Mesenchymal stem cell (in vitro differentiated cells and primary cell): ENCODE measurements at regions not wholly inside any gene's neighbourhood (a gene's known extent, or its start where the extent isn't known, plus 50 kb on each side); places are given as distances from the start of the nearest gene placed in this dataset.

Experiments
- DNase-seq: peaks from one replicate; pipeline ENCODE4 v3.0.0-alpha.2; 2013
- H2AFZ ChIP-seq: one replicate; pipeline ENCODE4 v1.6.1; 2013; ENCODE audit warnings: low read depth, mild to moderate bottlenecking, control low read depth, inconsistent platforms, low read length, moderate library complexity
- H2AK5ac ChIP-seq: 2 replicates; pipeline ENCODE4 v1.6.1; 2013; ENCODE audit warnings: low read length, moderate library complexity, mild to moderate bottlenecking, inconsistent platforms; ENCODE audit not compliant: severe bottlenecking
- H2BK120ac ChIP-seq: one replicate; pipeline ENCODE4 v1.6.1; 2013; ENCODE audit warnings: low read depth, mild to moderate bottlenecking, inconsistent platforms, low read length, moderate library complexity
- H2BK12ac ChIP-seq, 2 experiments: one replicate each; pipeline ENCODE4 v1.6.1; 2013; ENCODE audit warnings: inconsistent platforms in 2 of 2, low read length in 2 of 2, mild to moderate bottlenecking in 2 of 2, moderate library complexity in 2 of 2, control low read depth in 1 of 2
- H2BK15ac ChIP-seq: one replicate; pipeline ENCODE4 v1.6.1; 2013; ENCODE audit warnings: mild to moderate bottlenecking, low read depth, inconsistent platforms; ENCODE audit not compliant: poor library complexity, severe bottlenecking
- H2BK5ac ChIP-seq: 2 replicates; pipeline ENCODE4 v1.6.1; 2013; ENCODE audit warnings: low read depth, mild to moderate bottlenecking, low read length, control low read depth, inconsistent platforms; ENCODE audit not compliant: poor library complexity, severe bottlenecking
- H3K14ac ChIP-seq, 2 experiments: one replicate each; pipeline ENCODE4 v1.6.1; 2013; ENCODE audit warnings: inconsistent platforms in 2 of 2, low read length in 2 of 2, control low read depth in 1 of 2, mild to moderate bottlenecking in 1 of 2, moderate library complexity in 1 of 2
- H3K18ac ChIP-seq, 2 experiments: one replicate each; pipeline ENCODE4 v1.6.1; 2013; ENCODE audit warnings: inconsistent platforms in 2 of 2, low read length in 2 of 2, control low read depth in 1 of 2, low read depth in 1 of 2, mild to moderate bottlenecking in 1 of 2
- H3K23ac ChIP-seq, 2 experiments: one replicate each; pipeline ENCODE4 v1.6.1; 2013; ENCODE audit warnings: inconsistent platforms in 2 of 2, low read length in 2 of 2, mild to moderate bottlenecking in 2 of 2, moderate library complexity in 2 of 2, control low read depth in 1 of 2
- H3K27ac ChIP-seq: 2 replicates; pipeline ENCODE4 v1.5.1; 2013; ENCODE audit warnings: mild to moderate bottlenecking, moderate library complexity, low read length, control low read depth, inconsistent platforms; ENCODE audit not compliant: poor library complexity, severe bottlenecking
- H3K27me3 ChIP-seq, 2 experiments: 2 replicates each; pipeline versions ENCODE4 v1.6.1 to v1.7.0; 2013; ENCODE audit warnings: low read length in 2 of 2, mild to moderate bottlenecking in 2 of 2, moderate library complexity in 2 of 2, control low read depth in 1 of 2, inconsistent platforms in 1 of 2; ENCODE audit not compliant: control insufficient read depth in 1 of 2, insufficient read depth in 1 of 2
- H3K36me3 ChIP-seq, 2 experiments: 2 replicates each; pipeline versions ENCODE4 v1.6.1 to v1.7.0; 2013; ENCODE audit warnings: low read length in 2 of 2, control low read depth in 1 of 2, inconsistent platforms in 1 of 2, low read depth in 1 of 2, mild to moderate bottlenecking in 1 of 2; ENCODE audit not compliant: insufficient read depth in 2 of 2, control insufficient read depth in 1 of 2
- H3K4ac ChIP-seq, 2 experiments: one replicate each; pipeline ENCODE4 v1.6.1; 2013; ENCODE audit warnings: inconsistent platforms in 2 of 2, low read length in 2 of 2, mild to moderate bottlenecking in 2 of 2, moderate library complexity in 2 of 2, control low read depth in 1 of 2, low read depth in 1 of 2
- H3K4me1 ChIP-seq: 2 replicates; pipeline ENCODE4 v1.6.1; 2013; ENCODE audit warnings: low read depth, low read length, control low read depth; ENCODE audit not compliant: control insufficient read depth, insufficient read depth
- H3K4me2 ChIP-seq: 2 replicates; pipeline ENCODE4 v1.6.1; 2013; ENCODE audit warnings: low read length, mild to moderate bottlenecking, inconsistent platforms; ENCODE audit not compliant: poor library complexity, severe bottlenecking
- H3K4me3 ChIP-seq, 2 experiments: 2 replicates each; pipeline versions ENCODE4 v1.5.1 to v1.7.0; 2013; ENCODE audit warnings: low read length in 2 of 2, mild to moderate bottlenecking in 2 of 2, control low read depth in 1 of 2, low read depth in 1 of 2; ENCODE audit not compliant: insufficient read depth in 1 of 2
- H3K79me1 ChIP-seq: replicated peaks from 2 replicates; pipeline ENCODE4 v1.6.1; 2013; ENCODE audit warnings: mild to moderate bottlenecking, control low read depth, low read length, inconsistent platforms; ENCODE audit not compliant: poor library complexity, severe bottlenecking
- H3K9ac ChIP-seq: 2 replicates; pipeline ENCODE4 v1.7.0; 2013; ENCODE audit warnings: mild to moderate bottlenecking, low read length, moderate library complexity
- H3K9me3 ChIP-seq: 2 replicates; pipeline ENCODE4 v1.7.0; 2013; ENCODE audit warnings: mild to moderate bottlenecking, low read length; ENCODE audit not compliant: control insufficient read depth
- H4K8ac ChIP-seq: one replicate; pipeline ENCODE4 v1.6.1; 2013; ENCODE audit warnings: inconsistent platforms, mild to moderate bottlenecking, low read length, moderate library complexity
- H4K91ac ChIP-seq: one replicate; pipeline ENCODE4 v1.6.1; 2013; ENCODE audit warnings: mild to moderate bottlenecking, low read length, inconsistent platforms
- WGBS: methylation state at CpG from one replicate; pipeline ENCODE4 v1.1.7; 2013; ENCODE audit warnings: mixed read lengths; 5-methylcytosine and 5-hydroxymethylcytosine counted together

GRCh38 chr2:173661586-173661985, 303.6 kb downstream of the SP3 start:
- Histone ChIP-seq H3K9me3 (no peaks in the 10 kb centered on the region), H3K4me2 (no peak overlapping the region), H3K27me3 (peaks cover 0 to 12% of the 10 kb centered on the region in 2 experiments), H2BK12ac (no peak overlapping the region), H2AFZ (no peak overlapping the region), H4K8ac (no peak overlapping the region), H3K79me1 (no peaks in the 10 kb centered on the region), H3K23ac (no peak overlapping the region), H3K14ac (no peak overlapping the region), H3K4ac (no peak overlapping the region), H2AK5ac (no peak overlapping the region), H2BK15ac (no peak overlapping the region), H2BK5ac (no peak overlapping the region), H3K4me3 (no peak overlapping the region), H4K91ac (no peak overlapping the region), H3K4me1 (peaks cover 1% of the 10 kb centered on the region), H3K36me3 (no peaks in the 10 kb centered on the region), H2BK120ac (no peak overlapping the region), H3K9ac (no peak overlapping the region), H3K27ac (no peak overlapping the region), H3K18ac (no peak overlapping the region)
- no peak for DNase-seq
- no CpG with 5 or more reads among the region's 2 CpGs for WGBS

- 85% methylated on average over 2 of the region's 4 CpGs for WGBS
- no peak overlapping the region for H3K4ac ChIP-seq
Measured at GRCh38 chr2:173663353-173663752, 301.8 kb downstream of the SP3 start.

GRCh38 chr2:173663835-173664512, 301.2 kb downstream of the SP3 start:
- H2BK12ac ChIP-seq: no peak overlapping the region
- no peak overlapping the region for H3K4me3 ChIP-seq
- H2AK5ac ChIP-seq: no peak overlapping the region
- H3K79me1 ChIP-seq: no peaks in the 10 kb centered on the region
- peak overlapping the region; percentile 52 for H2AFZ ChIP-seq
- no peak overlapping the region for H2BK5ac ChIP-seq
- no peak for DNase-seq
- H3K27ac ChIP-seq: no peak overlapping the region
- H3K9me3 ChIP-seq: no peaks in the 10 kb centered on the region
- no peak overlapping the region for H3K4ac ChIP-seq
- H2BK120ac ChIP-seq: no peak overlapping the region
- H3K27me3 ChIP-seq: peaks cover 0 to 12% of the 10 kb centered on the region in 2 experiments
- H3K9ac ChIP-seq: no peak overlapping the region
- no peak overlapping the region for H3K23ac ChIP-seq
- H4K91ac ChIP-seq: no peak overlapping the region
- no peak overlapping the region for H4K8ac ChIP-seq
- no peak overlapping the region for H3K18ac ChIP-seq
- H3K36me3 ChIP-seq: no peaks in the 10 kb centered on the region
- peaks cover 1% of the 10 kb centered on the region for H3K4me1 ChIP-seq
- H3K14ac ChIP-seq: no peak overlapping the region
- H2BK15ac ChIP-seq: no peak overlapping the region
- no peak overlapping the region for H3K4me2 ChIP-seq
- 81% methylated on average over 3 of the region's 5 CpGs for WGBS

More at GRCh38 chr2:173663353-173663752, 301.8 kb downstream of the SP3 start:
- no peak overlapping the region for H2BK120ac ChIP-seq
- no peaks in the 10 kb centered on the region for H3K36me3 ChIP-seq
- H2AFZ ChIP-seq: no peak overlapping the region
- no peak overlapping the region for H3K18ac ChIP-seq
- no peak overlapping the region for H3K27ac ChIP-seq
- H4K91ac ChIP-seq: no peak overlapping the region
- peaks cover 0 to 12% of the 10 kb centered on the region in 2 experiments for H3K27me3 ChIP-seq
- DNase-seq: no peak
- H3K4me2 ChIP-seq: no peak overlapping the region
- no peak overlapping the region for H2BK5ac ChIP-seq
- no peaks in the 10 kb centered on the region for H3K9me3 ChIP-seq
- H2BK12ac ChIP-seq: no peak overlapping the region
- no peak overlapping the region for H2BK15ac ChIP-seq
- no peak overlapping the region for H3K9ac ChIP-seq
- no peak overlapping the region for H4K8ac ChIP-seq
- H3K4me1 ChIP-seq: peaks cover 1% of the 10 kb centered on the region
- H3K23ac ChIP-seq: no peak overlapping the region
- no peak overlapping the region for H3K4me3 ChIP-seq
- H3K14ac ChIP-seq: no peak overlapping the region
- no peaks in the 10 kb centered on the region for H3K79me1 ChIP-seq
- no peak overlapping the region for H2AK5ac ChIP-seq

- no peak overlapping the region for H4K91ac ChIP-seq
- H2BK15ac ChIP-seq: no peak overlapping the region
- H3K23ac ChIP-seq: no peak overlapping the region
- no peaks in the 10 kb centered on the region for H3K9me3 ChIP-seq
- H3K27me3 ChIP-seq: peaks cover 0 to 12% of the 10 kb centered on the region in 2 experiments
- peaks cover 1% of the 10 kb centered on the region for H3K4me1 ChIP-seq
- no peak overlapping the region for H2BK12ac ChIP-seq
- H3K79me1 ChIP-seq: no peaks in the 10 kb centered on the region
- 100% methylated on average over 4 of the region's 6 CpGs for WGBS
- H3K36me3 ChIP-seq: no peaks in the 10 kb centered on the region
- H3K18ac ChIP-seq: no peak overlapping the region
- no peak overlapping the region for H3K4me3 ChIP-seq
- no peak overlapping the region for H2AK5ac ChIP-seq
- no peak overlapping the region for H3K14ac ChIP-seq
- no peak overlapping the region for H2BK5ac ChIP-seq
- H2AFZ ChIP-seq: no peak overlapping the region
- no peak overlapping the region for H4K8ac ChIP-seq
- no peak overlapping the region for H3K27ac ChIP-seq
- H2BK120ac ChIP-seq: no peak overlapping the region
- H3K4me2 ChIP-seq: no peak overlapping the region
- no peak for DNase-seq
- no peak overlapping the region for H3K9ac ChIP-seq
- no peak overlapping the region for H3K4ac ChIP-seq
Measured at GRCh38 chr2:173664513-173664910, 300.7 kb downstream of the SP3 start.
